Embryonic facial prominence (tissue), 1 donor: ENCODE measurements at regions not wholly inside any gene's neighbourhood (a gene's known extent, or its start where the extent isn't known, plus 50 kb on each side); places are given as distances from the start of the nearest gene placed in this dataset.

Experiments used
- DNase-seq: peaks from one replicate; pipeline ENCODE4 v3.0.0-alpha.2; 2016; ENCODE audit errors: extremely low spot score

- no peak for DNase-seq
Observed at GRCh38 chr14:84591827-84592445, 938.0 kb upstream of the FLRT2 start.

GRCh38 chr14:84592770-84593169 lies 937.2 kb upstream of the FLRT2 start:
- peak; percentile 28 for DNase-seq

GRCh38 chr14:84610086-84610485 lies 919.9 kb upstream of the FLRT2 start:
- no peak for DNase-seq

GRCh38 chr14:84622357-84622756 lies 907.6 kb upstream of the FLRT2 start:
- no peak for DNase-seq

GRCh38 chr14:84643446-84643845 lies 886.5 kb upstream of the FLRT2 start:
- no peak for DNase-seq

- DNase-seq = no peak
Observed at GRCh38 chr14:84646786-84647500, 883.0 kb upstream of the FLRT2 start.

- no peak for DNase-seq
Observed at GRCh38 chr14:84655014-84655413, 874.9 kb upstream of the FLRT2 start.

- no peak for DNase-seq
Observed at GRCh38 chr14:84657911-84658310, 872.0 kb upstream of the FLRT2 start.

GRCh38 chr14:84670796-84671195 lies 859.1 kb upstream of the FLRT2 start:
- DNase-seq = no peak

GRCh38 chr14:84671776-84672175 lies 858.2 kb upstream of the FLRT2 start:
- no peak for DNase-seq

- DNase-seq = no peak
Observed at GRCh38 chr14:84674636-84675035, 855.3 kb upstream of the FLRT2 start.

GRCh38 chr14:84686550-84686949 lies 843.4 kb upstream of the FLRT2 start:
- no peak for DNase-seq

GRCh38 chr14:84688297-84689025 lies 841.5 kb upstream of the FLRT2 start:
- no peak for DNase-seq

- no peak for DNase-seq
Observed at GRCh38 chr14:84694161-84694560, 835.8 kb upstream of the FLRT2 start.

GRCh38 chr14:84704601-84705000 lies 825.3 kb upstream of the FLRT2 start:
- no peak for DNase-seq

GRCh38 chr14:84707830-84708229 lies 822.1 kb upstream of the FLRT2 start:
- DNase-seq = no peak

- DNase-seq = no peak
Observed at GRCh38 chr14:84708865-84709264, 821.1 kb upstream of the FLRT2 start.

GRCh38 chr14:84726471-84726870 lies 803.5 kb upstream of the FLRT2 start:
- DNase-seq = no peak

- no peak for DNase-seq
Observed at GRCh38 chr14:84749191-84749955, 780.6 kb upstream of the FLRT2 start.

- DNase-seq = no peak
Observed at GRCh38 chr14:84750284-84750683, 779.7 kb upstream of the FLRT2 start.

- no peak for DNase-seq
Observed at GRCh38 chr14:84750763-84751554, 779.0 kb upstream of the FLRT2 start.
